GM12878 (cell line): ENCODE measurements at regions not wholly inside any gene's neighbourhood (a gene's known extent, or its start where the extent isn't known, plus 50 kb on each side); places are given as distances from the start of the nearest gene placed in this dataset.

Experiments used
- ATAC-seq: fragments of 200-7000 bp; cut with Tn5 transposase; 3 replicates; pipeline ENCODE4 v1.9.1; 2020; ENCODE audit warnings: mild to moderate bottlenecking, moderate library complexity
- BruUV-seq: library from RNA; stranded (reverse); fragments of 400-500 nt; replicated peaks from 2 replicates; lab custom pipeline; 2021; lab: Mats Ljungman, UMichigan
- CTCF ChIA-PET: fragments of 300-600 bp; sonication (Branson Sonifier 250); formaldehyde crosslinking; extraction: SDS; loops from one replicate; lab custom pipeline; 2021; ENCODE audit warnings: inconsistent platforms; lab: Yijun Ruan, JAX
- POLR2A ChIA-PET: fragments of 350-600 bp; formaldehyde crosslinking; extraction: SDS; loops from one replicate; lab custom pipeline; 2021; ENCODE audit warnings: inconsistent platforms; lab: Charles Lee
- RAD21 ChIA-PET: fragments of 300-600 bp; sonication (Branson Sonifier 250); formaldehyde crosslinking; loops from one replicate; lab custom pipeline; 2023; ENCODE audit warnings: antibody characterized with exemption; ENCODE audit not compliant: unreplicated experiment; lab: Charles Lee
- SMC1A ChIA-PET: fragments of 300-600 bp; sonication (Branson Sonifier 250); formaldehyde crosslinking; loops from one replicate; lab custom pipeline; 2023; ENCODE audit not compliant: unreplicated experiment, uncharacterized antibody; lab: Charles Lee
- DNase-seq: peaks from one replicate; pipeline ENCODE4 v3.0.0-alpha.2; 2011; ENCODE audit warnings: low read depth, low spot score
- FAIRE-seq: peaks from 3 replicates; lab custom pipeline; 2011; peaks lifted over from hg19 to GRCh38; lab: Jason Lieb, UNC
- H2AFZ ChIP-seq: 2 replicates; pipeline ENCODE4 v1.6.0; 2011; ENCODE audit warnings: low read depth, low read length, control low read depth; ENCODE audit not compliant: control insufficient read depth
- H3K27ac ChIP-seq: 2 replicates; pipeline ENCODE4 v1.5.1; 2011; ENCODE audit warnings: control low read depth; ENCODE audit not compliant: control insufficient read depth, insufficient read depth
- H3K27me3 ChIP-seq, 2 experiments: replicated peaks in 1 of 2; 2 replicates each; pipeline versions ENCODE4 v1.6.0 to v1.6.1; 2011; ENCODE audit warnings: low read length in 1 of 2; ENCODE audit not compliant: control insufficient read depth in 2 of 2, insufficient read depth in 2 of 2
- H3K36me3 ChIP-seq, 2 experiments: 2 replicates each; pipeline ENCODE4 v1.5.1; 2011; ENCODE audit warnings: low read length in 1 of 2; ENCODE audit not compliant: control insufficient read depth in 2 of 2, insufficient read depth in 2 of 2
- H3K4me1 ChIP-seq: 2 replicates; pipeline ENCODE4 v1.6.1; 2011; ENCODE audit warnings: mild to moderate bottlenecking, low read length, moderate library complexity, mixed read lengths; ENCODE audit not compliant: control insufficient read depth, insufficient read depth
- H3K4me2 ChIP-seq: 2 replicates; pipeline ENCODE4 v1.6.0; 2011; ENCODE audit warnings: control low read depth; ENCODE audit not compliant: control insufficient read depth, insufficient read depth
- H3K4me3 ChIP-seq: fragments of 200-600 bp; sonication (generic); 2 replicates; pipeline ENCODE4 v1.5.1; 2016
- H3K79me2 ChIP-seq: 2 replicates; pipeline ENCODE4 v1.6.0; 2011; ENCODE audit warnings: low read length; ENCODE audit not compliant: control insufficient read depth, insufficient read depth
- H3K9ac ChIP-seq: 2 replicates; pipeline ENCODE4 v1.8.0; 2011; ENCODE audit warnings: low read length, control low read depth, mixed read lengths; ENCODE audit not compliant: control insufficient read depth, insufficient read depth
- H3K9me3 ChIP-seq: replicated peaks from 3 replicates; pipeline ENCODE4 v1.5.1; 2011; ENCODE audit warnings: mild to moderate bottlenecking, low read length; ENCODE audit not compliant: control insufficient read depth, insufficient read depth
- H4K20me1 ChIP-seq: 2 replicates; pipeline ENCODE4 v1.6.0; 2011; ENCODE audit not compliant: control insufficient read depth, insufficient read depth
- MEF2B ChIP-seq: fragments of 450-650 bp; IDR thresholded peaks from 2 replicates; pipeline ENCODE4 v1.6.1; 2018; ENCODE audit warnings: mild to moderate bottlenecking, moderate library complexity; ENCODE audit not compliant: partially characterized antibody, poor library complexity, severe bottlenecking
- SMARCA5 ChIP-seq: fragments of 450-650 bp; IDR thresholded peaks from 2 replicates; pipeline ENCODE4 v1.6.1; 2017; ENCODE audit warnings: mild to moderate bottlenecking
- SRF ChIP-seq, 2 experiments: IDR thresholded peaks; 2 replicates each; pipeline ENCODE4 v1.6.1; 2011; ENCODE audit warnings: low read depth in 2 of 2, low read length in 2 of 2, mild to moderate bottlenecking in 1 of 2, moderate library complexity in 1 of 2
- SUZ12 ChIP-seq: fragments of 200-600 bp; sonication (generic); IDR thresholded peaks from one replicate; pipeline ENCODE4 v1.6.1; 2018; ENCODE audit warnings: antibody characterized with exemption, mild to moderate bottlenecking; ENCODE audit not compliant: unreplicated experiment
- ZNF622 ChIP-seq: fragments of 450-650 bp; IDR thresholded peaks from 2 replicates; pipeline ENCODE4 v1.6.1; 2017; ENCODE audit warnings: mild to moderate bottlenecking, inconsistent platforms
- WGBS: methylation state at CpG from one replicate; pipeline ENCODE4 v1.1.6; 2016; ENCODE audit warnings: low lambda C conversion rate; ENCODE audit not compliant: insufficient replicate concordance, insufficient coverage; ENCODE audit errors: missing lambda C conversion rate; 5-methylcytosine and 5-hydroxymethylcytosine counted together
- in situ Hi-C: fragments of 300-500 bp; cut with MboI; formaldehyde crosslinking; loops from 9 replicates; pipeline ENCODE4 v1.14.3; 2018; ENCODE audit warnings: mixed read lengths
- intact Hi-C: fragments of 100-400 bp; cut with micrococcal nuclease; formaldehyde crosslinking; loops from one replicate; pipeline ENCODE4 v1.14.2; 2022; ENCODE audit not compliant: unreplicated experiment
- TF ChIP-seq, protein P1 (sequence below): IDR thresholded peaks from 2 replicates; pipeline ENCODE4 v1.6.1; 2012; ENCODE audit warnings: low read depth, low read length, improper control_type of control experiment

DNA sequence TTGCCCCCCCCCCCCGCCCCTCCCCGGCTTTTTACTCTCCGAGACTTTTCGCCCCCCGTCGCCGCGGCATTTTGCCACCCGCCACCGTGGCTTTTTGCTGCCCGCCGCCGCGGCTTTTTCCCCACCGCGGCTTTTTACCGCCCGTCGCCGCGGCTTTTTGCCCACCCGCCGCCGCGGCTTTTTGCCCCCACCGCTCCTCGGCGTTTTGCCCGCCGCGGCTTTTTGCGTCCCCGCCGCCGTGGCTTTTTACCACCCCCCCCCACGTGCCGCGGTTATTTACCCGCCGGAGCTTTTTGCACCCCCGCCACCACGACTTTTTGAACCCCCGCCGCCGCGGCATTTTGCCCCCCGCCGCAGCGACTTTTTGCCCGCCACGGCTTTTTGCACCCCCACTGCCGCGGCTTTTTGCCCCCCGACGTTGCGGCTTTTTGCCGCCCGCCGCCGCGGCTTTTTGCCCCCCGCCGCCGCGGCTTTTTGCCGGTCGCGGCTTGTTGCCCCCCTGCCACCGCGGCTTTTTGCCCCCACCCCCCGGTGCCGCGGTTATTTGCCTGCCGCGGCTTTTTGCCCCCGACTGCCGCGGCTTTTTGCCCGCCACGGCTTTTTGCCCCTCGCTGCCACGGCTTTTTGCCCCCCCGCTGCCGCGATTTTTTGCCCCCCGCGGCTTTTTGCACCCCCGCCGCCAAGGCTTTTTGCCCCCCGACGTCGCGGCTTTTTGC is 461.1 kb downstream of the ZNF33B start:
- in situ Hi-C loops, result loop anchor here (25.0 kb wide), 1 partner anchor 935 kb away; no protein-coding TSS in a partner anchor

DNA sequence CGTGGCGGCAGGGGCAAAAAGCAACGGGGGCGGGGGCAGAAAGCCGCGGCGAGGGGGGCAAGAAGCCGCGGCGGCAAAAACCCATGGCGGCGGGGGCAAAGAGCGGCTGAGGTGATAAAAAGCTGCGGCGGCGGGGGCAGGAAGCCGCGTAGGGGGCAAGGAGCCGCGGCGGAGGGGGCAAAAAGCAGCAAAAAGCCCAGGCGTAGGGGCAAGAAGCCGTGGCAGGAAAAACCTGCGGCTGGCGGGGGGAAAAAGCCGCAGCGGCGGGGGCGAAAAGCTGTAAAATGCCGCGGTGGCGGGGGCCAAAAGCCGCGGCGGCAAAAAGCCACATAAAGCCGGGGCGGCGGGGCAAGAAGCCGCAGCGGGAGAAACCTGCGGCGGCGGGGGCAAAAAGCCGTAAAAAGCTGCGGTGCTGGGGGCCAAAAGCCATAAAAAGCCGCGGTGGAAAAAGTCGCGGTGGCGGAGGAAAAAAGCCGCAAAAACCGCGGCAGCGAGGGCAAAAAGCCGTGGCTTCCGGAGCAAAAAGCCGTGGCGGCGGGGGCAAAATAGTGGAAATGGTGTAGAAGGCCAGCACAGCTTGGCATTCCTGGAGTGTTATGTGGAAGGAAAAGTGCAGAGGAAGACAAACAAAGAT is 487.8 kb downstream of the ZNF33B start:
- Histone ChIP-seq H3K36me3 (no peaks in the 10 kb centered on the region), H3K9ac (no peak overlapping the region), H3K79me2 (no peaks in the 10 kb centered on the region), H3K4me3 (no peak overlapping the region), H2AFZ (no peak overlapping the region), H4K20me1 (no peaks in the 10 kb centered on the region), H3K27me3 (no peaks in the 10 kb centered on the region), H3K27ac (no peak overlapping the region), H3K4me2 (no peak overlapping the region), H3K9me3 (no peaks in the 10 kb centered on the region; the same call in 2 of the 3 replicates)
- intact Hi-C loops, result no loop called here
- DNase-seq (no peak), ATAC-seq (no peak), FAIRE-seq (no peak)
- ChIA-PET RAD21 (no interaction called here), POLR2A (no interaction called here), SMC1A (no interaction called here), CTCF (no interaction called here)
- in situ Hi-C loops, result no loop called here
- WGBS, result 59% methylated on average over 43 of the region's 59 CpGs
- BruUV-seq, result no TSS peak
- no peak for TF ChIP-seq ZNF622
- TF ChIP-seq, protein P1, sequence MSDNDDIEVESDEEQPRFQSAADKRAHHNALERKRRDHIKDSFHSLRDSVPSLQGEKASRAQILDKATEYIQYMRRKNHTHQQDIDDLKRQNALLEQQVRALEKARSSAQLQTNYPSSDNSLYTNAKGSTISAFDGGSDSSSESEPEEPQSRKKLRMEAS, result no peak
- no peak for TF ChIP-seq SMARCA5
- TF ChIP-seq MEF2B, result no peak
- TF ChIP-seq, all 136 proteins: peak for 0
- H3K4me1 ChIP-seq, result no peaks in the 10 kb centered on the region

More for the DNA sequence above, 461.1 kb downstream of the ZNF33B start:
- no peak for DNase-seq
- no peak for FAIRE-seq
- TF ChIP-seq SUZ12, result peak; percentile 96
- TF ChIP-seq SRF (IDR thresholded peaks at IDR 0.05; ENCODE audit: low read depth in 2 of 2, low read length in 2 of 2), result no peak
- TF ChIP-seq, all 136 proteins: peak for 1
- H3K79me2 ChIP-seq, result no peaks in the 10 kb centered on the region
- H3K4me3 ChIP-seq, result no peak overlapping the region
- no peaks in the 10 kb centered on the region for H3K9me3 ChIP-seq
- no peaks in the 10 kb centered on the region for H3K4me1 ChIP-seq
- no peak overlapping the region for H3K4me2 ChIP-seq
- H3K27me3 ChIP-seq, result no peaks in the 10 kb centered on the region
- H3K27ac ChIP-seq, result no peak overlapping the region
- ChIA-PET POLR2A (no interaction called here), CTCF (no interaction called here), SMC1A (no interaction called here), RAD21 (no interaction called here)
- no peaks in the 10 kb centered on the region for H4K20me1 ChIP-seq
- WGBS, result 47% methylated on average over 26 of the region's 93 CpGs
- no TSS peak for BruUV-seq
- no peak overlapping the region for H3K9ac ChIP-seq
- intact Hi-C loops, result no loop called here
- no peaks in the 10 kb centered on the region for H3K36me3 ChIP-seq
- no peak for ATAC-seq
- H2AFZ ChIP-seq, result no peak overlapping the region
